ENCODE measurements at regions not wholly inside any gene's neighbourhood (a gene's known extent, or its start where the extent isn't known, plus 50 kb on each side); places are given as distances from the start of the nearest gene placed in this dataset.

DNA sequence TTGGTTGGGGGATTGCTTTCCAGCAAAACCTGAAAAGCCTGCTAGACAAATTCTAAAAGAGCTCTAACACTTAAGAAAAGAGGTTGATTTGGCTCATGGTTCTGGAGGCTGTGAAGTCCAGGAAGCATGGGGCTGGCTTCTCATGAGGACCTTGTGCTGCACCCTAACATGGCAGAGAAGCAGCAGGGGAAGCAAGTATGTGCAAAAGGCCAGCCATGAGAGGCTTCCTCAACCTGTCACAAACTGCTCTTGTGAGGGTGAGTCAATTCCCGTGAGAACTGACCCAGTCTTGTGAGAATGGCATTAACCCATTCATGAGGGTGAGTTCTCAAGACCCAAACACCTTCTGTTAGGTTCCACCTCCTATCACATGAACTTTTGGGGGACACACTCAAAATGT lies 54.3 kb upstream of the IGFBP3 start:
- intact Hi-C loops (cut with DNase I): no loop called here
- DNase-seq (ENCODE audit: low spot score): no peak

GRCh38 chr7:45974540-45975360 lies 53.7 kb upstream of the IGFBP3 start:
- intact Hi-C loops (cut with DNase I): no loop called here
- no peak for DNase-seq (ENCODE audit: low spot score)

- intact Hi-C loops (cut with DNase I): no loop called here
Observed at GRCh38 chr7:45973725-45974532, 52.9 kb upstream of the IGFBP3 start.

DNA sequence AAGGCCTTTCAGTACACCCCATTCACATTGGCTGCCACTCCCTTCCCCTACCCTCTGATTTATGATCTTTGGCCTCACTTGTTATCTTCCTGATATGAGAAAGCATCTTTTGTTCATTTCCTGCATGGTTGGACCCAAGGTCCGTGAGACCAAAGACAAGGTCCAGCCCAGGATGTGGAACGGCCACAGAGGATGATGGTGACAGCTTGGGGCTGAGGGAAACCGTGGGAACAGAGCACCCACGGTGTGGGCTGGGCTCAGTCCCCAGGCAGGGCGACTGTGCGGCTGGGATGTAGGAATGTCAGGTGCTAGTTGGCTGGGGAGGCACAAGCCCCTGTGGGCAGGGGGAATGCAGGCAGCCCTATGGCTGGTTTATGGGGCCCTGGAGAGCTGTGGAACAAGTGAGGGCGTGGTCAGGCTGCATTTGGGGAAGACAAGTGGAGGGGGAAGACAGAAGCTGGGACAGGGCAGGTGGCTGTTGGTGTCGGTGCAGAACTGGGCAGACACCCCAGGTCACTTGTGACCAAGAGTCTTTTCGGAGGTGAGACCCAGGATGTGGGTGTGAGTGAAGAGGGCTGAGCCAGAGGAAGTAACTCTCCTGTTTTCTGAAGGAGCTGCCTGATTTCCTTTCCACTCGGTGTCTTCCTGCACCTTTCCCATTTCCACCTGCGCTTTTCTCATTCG lies 51.7 kb upstream of the IGFBP3 start:
- DNase-seq (ENCODE audit: low spot score): no peak
- intact Hi-C loops (cut with DNase I): no loop called here

More at GRCh38 chr7:45973725-45974532, 52.9 kb upstream of the IGFBP3 start:
- no peak for DNase-seq (ENCODE audit: low spot score)

DNA sequence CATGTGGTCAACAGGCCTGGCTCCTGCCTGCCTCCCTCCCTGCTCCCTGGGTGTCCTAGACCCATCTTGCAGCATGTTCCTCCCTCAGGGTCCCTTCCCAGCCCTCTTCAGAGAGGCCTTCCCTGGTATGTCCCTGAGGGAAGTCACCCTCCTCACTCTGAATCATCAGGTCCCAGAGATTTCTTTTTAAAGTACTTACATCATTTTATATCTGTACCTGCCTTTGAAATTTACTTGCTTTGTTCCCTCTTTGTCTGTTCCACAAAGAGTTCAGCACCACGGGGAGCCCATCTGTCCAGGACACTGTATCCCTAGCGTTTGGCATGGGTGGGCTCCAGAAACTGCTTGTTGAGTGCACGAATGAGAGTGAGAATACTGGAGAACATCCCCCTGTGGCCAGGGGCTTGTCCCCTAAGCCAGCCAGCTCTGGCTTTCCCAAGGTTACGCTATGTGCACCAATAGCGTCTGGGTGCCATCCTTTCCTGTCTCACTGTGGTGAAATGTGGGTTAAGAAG lies 50.6 kb upstream of the IGFBP3 start:
- DNase-seq (ENCODE audit: low spot score): no peak

GRCh38 chr7:45971171-45971570 lies 50.1 kb upstream of the IGFBP3 start:
- intact Hi-C loops (cut with DNase I): no loop called here
- no peak for DNase-seq (ENCODE audit: low spot score)

More for the DNA sequence above, 50.6 kb upstream of the IGFBP3 start:
- intact Hi-C loops (cut with DNase I): no loop called here
